ENCODE measurements at regions not wholly inside any gene's neighbourhood (a gene's known extent, or its start where the extent isn't known, plus 50 kb on each side); places are given as distances from the start of the nearest gene placed in this dataset.

DNA sequence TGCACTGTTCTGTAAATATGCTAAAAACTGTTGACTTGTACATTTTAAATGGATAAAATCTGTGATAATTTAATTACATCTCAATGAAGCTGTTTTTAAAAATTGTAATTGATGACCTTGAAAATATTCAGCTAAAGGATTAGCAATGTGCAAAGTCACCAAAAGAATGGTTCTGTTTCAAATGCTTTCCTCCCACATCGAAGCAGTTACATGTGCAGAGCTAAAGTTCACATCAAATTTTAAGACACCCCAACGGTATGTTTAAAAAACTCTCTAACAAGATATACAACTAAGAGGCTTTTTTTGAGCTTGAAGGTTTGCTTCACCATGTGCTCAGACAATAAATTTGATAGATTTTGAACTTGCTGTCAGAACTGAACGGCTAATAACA is 114.6 kb upstream of the KRAS start:
- Mint-ChIP-seq H3K4me3 (ENCODE audit: low read depth, unreplicated experiment) (no peak overlapping the region), H3K9me3 (ENCODE audit: low read depth, unreplicated experiment) (no peaks in the 10 kb centered on the region), H3K4me1 (ENCODE audit: low read depth, unreplicated experiment) (no peaks in the 10 kb centered on the region), H3K27ac (ENCODE audit: unreplicated experiment) (no peak overlapping the region), H3K27me3 (ENCODE audit: unreplicated experiment) (no peaks in the 10 kb centered on the region), H3K36me3 (ENCODE audit: insufficient read depth, unreplicated experiment) (no peaks in the 10 kb centered on the region)
- CTCF ChIA-PET, result no interaction called here
- BruUV-seq (replicated peaks), result no TSS peak
- DNase-seq, result no peak
- TF ChIP-seq, protein P1, sequence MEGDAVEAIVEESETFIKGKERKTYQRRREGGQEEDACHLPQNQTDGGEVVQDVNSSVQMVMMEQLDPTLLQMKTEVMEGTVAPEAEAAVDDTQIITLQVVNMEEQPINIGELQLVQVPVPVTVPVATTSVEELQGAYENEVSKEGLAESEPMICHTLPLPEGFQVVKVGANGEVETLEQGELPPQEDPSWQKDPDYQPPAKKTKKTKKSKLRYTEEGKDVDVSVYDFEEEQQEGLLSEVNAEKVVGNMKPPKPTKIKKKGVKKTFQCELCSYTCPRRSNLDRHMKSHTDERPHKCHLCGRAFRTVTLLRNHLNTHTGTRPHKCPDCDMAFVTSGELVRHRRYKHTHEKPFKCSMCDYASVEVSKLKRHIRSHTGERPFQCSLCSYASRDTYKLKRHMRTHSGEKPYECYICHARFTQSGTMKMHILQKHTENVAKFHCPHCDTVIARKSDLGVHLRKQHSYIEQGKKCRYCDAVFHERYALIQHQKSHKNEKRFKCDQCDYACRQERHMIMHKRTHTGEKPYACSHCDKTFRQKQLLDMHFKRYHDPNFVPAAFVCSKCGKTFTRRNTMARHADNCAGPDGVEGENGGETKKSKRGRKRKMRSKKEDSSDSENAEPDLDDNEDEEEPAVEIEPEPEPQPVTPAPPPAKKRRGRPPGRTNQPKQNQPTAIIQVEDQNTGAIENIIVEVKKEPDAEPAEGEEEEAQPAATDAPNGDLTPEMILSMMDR (IDR thresholded peaks at IDR 0.05; ENCODE audit: unreplicated experiment), result no peak
- intact Hi-C loops (cut with micrococcal nuclease; ENCODE audit: unreplicated experiment), result no loop called here

DNA sequence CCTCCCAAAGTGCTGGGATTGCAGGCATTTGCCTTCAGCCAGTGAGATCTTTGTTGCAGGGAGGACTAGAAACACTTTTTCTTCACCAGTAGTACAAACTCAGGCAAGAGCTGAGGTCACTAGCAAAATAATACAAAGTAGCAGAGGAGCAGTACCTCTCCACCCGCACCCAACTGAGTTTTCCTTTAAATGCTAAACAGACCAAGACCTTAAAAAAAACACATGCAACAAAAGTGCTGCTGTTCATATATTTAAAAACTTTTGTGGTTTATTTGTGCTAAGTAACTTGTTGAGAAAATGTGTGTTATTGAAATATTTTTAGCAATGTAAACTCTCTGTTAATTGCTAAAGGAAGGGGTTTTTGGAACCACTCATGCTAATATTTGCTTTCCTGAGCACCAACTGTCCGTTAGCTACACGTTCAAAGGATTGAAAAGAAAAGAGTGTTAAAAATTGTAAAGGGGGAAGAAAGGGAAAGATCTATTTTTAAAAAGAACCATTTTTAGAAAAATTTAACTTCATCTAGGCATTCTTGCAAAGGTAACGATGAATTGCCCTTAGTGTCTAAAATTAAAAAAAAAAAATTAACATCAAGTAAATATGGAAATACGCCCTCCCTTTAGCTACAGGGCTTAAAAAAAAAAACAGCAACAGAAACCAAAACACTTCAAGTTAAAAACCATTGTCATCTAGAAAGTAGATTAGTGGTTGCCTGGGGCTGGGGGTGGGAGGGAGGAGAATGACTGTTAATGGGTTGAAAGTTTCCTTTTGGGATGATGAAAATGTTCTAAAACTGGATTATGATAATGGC is 114.0 kb upstream of the KRAS start:
- intact Hi-C loops (cut with micrococcal nuclease; ENCODE audit: unreplicated experiment), result no loop called here
- H3K4me1 Mint-ChIP-seq (ENCODE audit: low read depth, unreplicated experiment), result no peaks in the 10 kb centered on the region
- DNase-seq, result no peak
- TF ChIP-seq, protein P1 (IDR thresholded peaks at IDR 0.05; ENCODE audit: unreplicated experiment), result no peak
- no TSS peak for BruUV-seq (replicated peaks)
- H3K27ac Mint-ChIP-seq (ENCODE audit: unreplicated experiment), result no peak overlapping the region
- no peaks in the 10 kb centered on the region for H3K36me3 Mint-ChIP-seq (ENCODE audit: insufficient read depth, unreplicated experiment)
- no peak overlapping the region for H3K4me3 Mint-ChIP-seq (ENCODE audit: low read depth, unreplicated experiment)
- no peaks in the 10 kb centered on the region for H3K9me3 Mint-ChIP-seq (ENCODE audit: low read depth, unreplicated experiment)
- CTCF ChIA-PET, result no interaction called here
- H3K27me3 Mint-ChIP-seq (ENCODE audit: unreplicated experiment), result no peaks in the 10 kb centered on the region

DNA sequence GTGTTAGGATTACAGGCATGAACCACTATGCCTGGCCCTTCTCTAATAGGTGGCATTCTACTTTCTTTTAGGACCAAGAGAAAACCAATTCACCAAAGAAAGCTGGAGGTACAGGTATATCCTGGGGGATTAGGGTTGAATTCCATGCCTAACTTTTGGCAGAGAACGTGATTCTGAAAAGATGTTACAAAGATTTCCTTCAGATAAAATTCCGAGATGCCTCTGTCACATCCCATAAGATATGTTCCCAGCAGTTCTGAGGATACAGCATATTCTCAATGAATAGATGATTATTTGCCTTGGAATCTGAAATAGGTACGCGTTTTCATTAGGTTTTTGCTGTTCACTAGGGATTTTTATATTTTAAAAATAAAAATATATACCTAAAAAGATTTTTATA is 111.9 kb upstream of the KRAS start:
- Mint-ChIP-seq H3K27ac (ENCODE audit: unreplicated experiment) (no peak overlapping the region), H3K27me3 (ENCODE audit: unreplicated experiment) (no peaks in the 10 kb centered on the region), H3K4me3 (ENCODE audit: low read depth, unreplicated experiment) (no peak overlapping the region), H3K9me3 (ENCODE audit: low read depth, unreplicated experiment) (no peaks in the 10 kb centered on the region), H3K36me3 (ENCODE audit: insufficient read depth, unreplicated experiment) (no peaks in the 10 kb centered on the region), H3K4me1 (ENCODE audit: low read depth, unreplicated experiment) (no peaks in the 10 kb centered on the region)
- TF ChIP-seq, protein P1 (IDR thresholded peaks at IDR 0.05; ENCODE audit: unreplicated experiment), result no peak
- intact Hi-C loops (cut with micrococcal nuclease; ENCODE audit: unreplicated experiment), result no loop called here
- no TSS peak for BruUV-seq (replicated peaks)
- CTCF ChIA-PET, result no interaction called here
- DNase-seq, result no peak

DNA sequence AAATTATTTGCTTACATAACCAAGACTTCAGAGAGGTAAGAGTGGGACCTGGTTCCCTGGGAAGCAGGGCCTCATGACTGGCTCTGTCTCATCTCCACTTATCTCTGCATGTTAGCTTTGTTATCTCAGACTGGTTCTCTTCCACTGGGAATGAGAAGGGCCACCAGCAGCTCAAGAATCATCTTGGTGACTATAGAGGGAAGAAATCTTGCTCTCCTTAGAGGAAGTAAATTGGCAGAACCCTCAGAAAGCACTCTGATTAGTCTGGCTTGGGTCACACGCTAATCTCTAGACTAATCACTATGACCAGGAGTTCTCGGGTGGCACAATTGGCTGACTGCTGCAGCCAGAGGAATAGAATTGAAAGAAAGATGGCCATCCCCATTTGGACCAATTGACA is 110.8 kb upstream of the KRAS start:
- intact Hi-C loops (cut with micrococcal nuclease; ENCODE audit: unreplicated experiment), result no loop called here
- no peak for DNase-seq
- H3K36me3 Mint-ChIP-seq (ENCODE audit: insufficient read depth, unreplicated experiment), result no peaks in the 10 kb centered on the region
- H3K9me3 Mint-ChIP-seq (ENCODE audit: low read depth, unreplicated experiment), result no peaks in the 10 kb centered on the region
- H3K27me3 Mint-ChIP-seq (ENCODE audit: unreplicated experiment), result no peaks in the 10 kb centered on the region
- no peak overlapping the region for H3K4me3 Mint-ChIP-seq (ENCODE audit: low read depth, unreplicated experiment)
- CTCF ChIA-PET, result no interaction called here
- BruUV-seq (replicated peaks), result no TSS peak
- no peaks in the 10 kb centered on the region for H3K4me1 Mint-ChIP-seq (ENCODE audit: low read depth, unreplicated experiment)
- H3K27ac Mint-ChIP-seq (ENCODE audit: unreplicated experiment), result no peak overlapping the region
- TF ChIP-seq, protein P1 (IDR thresholded peaks at IDR 0.05; ENCODE audit: unreplicated experiment), result no peak
